Hepatocyte (in vitro differentiated cells): ENCODE measurements at regions not wholly inside any gene's neighbourhood (a gene's known extent, or its start where the extent isn't known, plus 50 kb on each side); places are given as distances from the start of the nearest gene placed in this dataset.

Experiments
- EZH2 ChIP-seq: fragments of 200-600 bp; sonication (generic); IDR thresholded peaks from 2 replicates; pipeline ENCODE4 v1.6.1; 2016; ENCODE audit warnings: antibody characterized with exemption, mild to moderate bottlenecking, borderline replicate concordance
- EZH2phosphoT487 ChIP-seq: fragments of 200-600 bp; sonication (generic); IDR thresholded peaks from one replicate; pipeline ENCODE4 v1.6.1; 2018; ENCODE audit warnings: antibody characterized with exemption, mild to moderate bottlenecking, low read depth, moderate library complexity; ENCODE audit not compliant: unreplicated experiment, severe bottlenecking
- TF ChIP-seq, protein P1 (sequence below): fragments of 200-600 bp; sonication (generic); IDR thresholded peaks from 2 replicates; pipeline ENCODE4 v1.5.1; 2016; ENCODE audit warnings: antibody characterized with exemption, mild to moderate bottlenecking; ENCODE audit not compliant: poor library complexity

GRCh38 chr14:38127784-38128183 is 79.9 kb upstream of the SSTR1 start:
- TF ChIP-seq, protein P1, sequence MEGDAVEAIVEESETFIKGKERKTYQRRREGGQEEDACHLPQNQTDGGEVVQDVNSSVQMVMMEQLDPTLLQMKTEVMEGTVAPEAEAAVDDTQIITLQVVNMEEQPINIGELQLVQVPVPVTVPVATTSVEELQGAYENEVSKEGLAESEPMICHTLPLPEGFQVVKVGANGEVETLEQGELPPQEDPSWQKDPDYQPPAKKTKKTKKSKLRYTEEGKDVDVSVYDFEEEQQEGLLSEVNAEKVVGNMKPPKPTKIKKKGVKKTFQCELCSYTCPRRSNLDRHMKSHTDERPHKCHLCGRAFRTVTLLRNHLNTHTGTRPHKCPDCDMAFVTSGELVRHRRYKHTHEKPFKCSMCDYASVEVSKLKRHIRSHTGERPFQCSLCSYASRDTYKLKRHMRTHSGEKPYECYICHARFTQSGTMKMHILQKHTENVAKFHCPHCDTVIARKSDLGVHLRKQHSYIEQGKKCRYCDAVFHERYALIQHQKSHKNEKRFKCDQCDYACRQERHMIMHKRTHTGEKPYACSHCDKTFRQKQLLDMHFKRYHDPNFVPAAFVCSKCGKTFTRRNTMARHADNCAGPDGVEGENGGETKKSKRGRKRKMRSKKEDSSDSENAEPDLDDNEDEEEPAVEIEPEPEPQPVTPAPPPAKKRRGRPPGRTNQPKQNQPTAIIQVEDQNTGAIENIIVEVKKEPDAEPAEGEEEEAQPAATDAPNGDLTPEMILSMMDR = no peak
- TF ChIP-seq EZH2 (no peak), EZH2phosphoT487 (no peak)
